ENCODE measurements at regions not wholly inside any gene's neighbourhood (a gene's known extent, or its start where the extent isn't known, plus 50 kb on each side); places are given as distances from the start of the nearest gene placed in this dataset.
"Not testable (repeated sequence)": the region's sequence is repeated elsewhere in the genome, so short reads cannot be mapped to it uniquely, and the experiment has no call there.

- Histone ChIP-seq H3K36me3 (no peaks in the 10 kb centered on the region), H3K27me3 (no peaks in the 10 kb centered on the region), H3K4me3 (no peak overlapping the region), H3K4me1 (ENCODE audit: insufficient read depth) (no peaks in the 10 kb centered on the region), H3K9me3 (no peaks in the 10 kb centered on the region), H3K27ac (no peak overlapping the region)
- no peak for DNase-seq
- intact Hi-C loops (cut with DNase I) = no loop called here
- WGBS, 3 donors = 64 to 71% (median 66%) methylated on average over 1 of the region's 1 CpG
- no peak for TF ChIP-seq EP300 (IDR thresholded peaks at IDR 0.05)
These were observed 100.8 kb upstream of the SAMSN1 start for GRCh38 chr21:14646893-14647292.

GRCh38 chr21:14645702-14646101 lies 99.6 kb upstream of the SAMSN1 start:
- no peak overlapping the region for H3K4me3 ChIP-seq
- 75 to 76% (median 75%) methylated on average over 4 of the region's 4 CpGs for WGBS, 3 donors
- intact Hi-C loops (cut with DNase I) = no loop called here

GRCh38 chr21:14632359-14632758 lies 86.2 kb upstream of the SAMSN1 start:
- intact Hi-C loops (cut with DNase I) = no loop called here

More at GRCh38 chr21:14645702-14646101, 99.6 kb upstream of the SAMSN1 start:
- TF ChIP-seq POLR2A (IDR thresholded peaks at IDR 0.05) (no peak), CTCF (IDR thresholded peaks at IDR 0.05) (no peak), EP300 (IDR thresholded peaks at IDR 0.05) (no peak)
- Histone ChIP-seq H3K4me1 (ENCODE audit: insufficient read depth) (no peaks in the 10 kb centered on the region), H3K36me3 (no peaks in the 10 kb centered on the region), H3K27me3 (no peaks in the 10 kb centered on the region), H3K27ac (no peak overlapping the region), H3K9me3 (no peaks in the 10 kb centered on the region)
- no peak for DNase-seq

GRCh38 chr21:14630556-14631069 lies 84.5 kb upstream of the SAMSN1 start:
- TF ChIP-seq POLR2A (IDR thresholded peaks at IDR 0.05) (no peak), EP300 (IDR thresholded peaks at IDR 0.05) (no peak), CTCF (IDR thresholded peaks at IDR 0.05) (no peak)
- H3K27me3 ChIP-seq = no peaks in the 10 kb centered on the region
- whole genome bisulfite sequencing, 3 donors = 7 to 15% (median 8%) methylated on average over 2 of the region's 2 CpGs
- intact Hi-C loops (cut with DNase I) = no loop called here
- H3K36me3 ChIP-seq = no peaks in the 10 kb centered on the region
- no peaks in the 10 kb centered on the region for H3K9me3 ChIP-seq
- DNase-seq = no peak
- H3K4me3 ChIP-seq = no peak overlapping the region
- no peaks in the 10 kb centered on the region for H3K4me1 ChIP-seq (ENCODE audit: insufficient read depth)
- no peak overlapping the region for H3K27ac ChIP-seq

More at GRCh38 chr21:14632359-14632758, 86.2 kb upstream of the SAMSN1 start:
- Histone ChIP-seq H3K9me3 (no peaks in the 10 kb centered on the region), H3K4me1 (ENCODE audit: insufficient read depth) (no peaks in the 10 kb centered on the region), H3K27me3 (no peaks in the 10 kb centered on the region), H3K27ac (no peak overlapping the region), H3K4me3 (no peak overlapping the region), H3K36me3 (no peaks in the 10 kb centered on the region)
- WGBS, 3 donors = 94 to 100% (median 98%) methylated on average over 1 of the region's 1 CpG
- TF ChIP-seq CTCF (IDR thresholded peaks at IDR 0.05) (no peak), EP300 (IDR thresholded peaks at IDR 0.05) (no peak), POLR2A (IDR thresholded peaks at IDR 0.05) (no peak)
- DNase-seq = no peak

- Histone ChIP-seq H3K27me3 (no peaks in the 10 kb centered on the region), H3K36me3 (no peaks in the 10 kb centered on the region), H3K4me1 (ENCODE audit: insufficient read depth) (no peaks in the 10 kb centered on the region), H3K27ac (no peak overlapping the region), H3K9me3 (no peaks in the 10 kb centered on the region), H3K4me3 (no peak overlapping the region)
- WGBS, 3 donors = 58 to 73% (median 68%) methylated on average over 5 of the region's 5 CpGs
- no peak for DNase-seq
- TF ChIP-seq CTCF (IDR thresholded peaks at IDR 0.05) (no peak), EP300 (IDR thresholded peaks at IDR 0.05) (no peak), POLR2A (IDR thresholded peaks at IDR 0.05) (no peak)
- intact Hi-C loops (cut with DNase I) = no loop called here
These were observed 83.3 kb upstream of the SAMSN1 start for GRCh38 chr21:14629461-14629860.

GRCh38 chr21:14623079-14623478 lies 77.0 kb upstream of the SAMSN1 start:
- H3K4me3 ChIP-seq; H3K9me3 ChIP-seq; H3K27ac ChIP-seq; H3K36me3 ChIP-seq; H3K4me1 ChIP-seq (ENCODE audit: insufficient read depth); DNase-seq; H3K27me3 ChIP-seq; intact Hi-C loops (cut with DNase I): not testable (repeated sequence)
- 73 to 87% (median 76%) methylated on average over 3 of the region's 3 CpGs for WGBS, 3 donors
